DND-41 (cell line): ENCODE measurements at regions not wholly inside any gene's neighbourhood (a gene's known extent, or its start where the extent isn't known, plus 50 kb on each side); places are given as distances from the start of the nearest gene placed in this dataset.

Experiments
- ATAC-seq: fragments of 200-7000 bp; cut with Tn5 transposase; 3 replicates; pipeline ENCODE4 v1.9.1; 2021; ENCODE audit warnings: low read depth; ENCODE audit not compliant: insufficient read depth
- DNase-seq: peaks from one replicate; pipeline ENCODE4 v3.0.0-alpha.2; 2020
- H2AFZ ChIP-seq: 2 replicates; pipeline ENCODE4 v1.6.0; 2012; ENCODE audit warnings: low read depth, low read length
- H3K27ac ChIP-seq: 2 replicates; pipeline ENCODE4 v1.5.1; 2012; ENCODE audit warnings: low read length, inconsistent platforms
- H3K27me3 ChIP-seq: fragments of 200-600 bp; sonication (generic); 2 replicates; pipeline ENCODE4 v1.6.0; 2012; ENCODE audit warnings: low read length, mild to moderate bottlenecking, inconsistent platforms; ENCODE audit not compliant: insufficient read depth, poor library complexity
- H3K36me3 ChIP-seq: 2 replicates; pipeline ENCODE4 v1.5.1; 2012; ENCODE audit warnings: low read length, inconsistent platforms; ENCODE audit not compliant: insufficient read depth
- H3K4me1 ChIP-seq: 2 replicates; pipeline ENCODE4 v1.5.1; 2012; ENCODE audit warnings: mild to moderate bottlenecking, low read length; ENCODE audit not compliant: insufficient read depth
- H3K4me2 ChIP-seq: 2 replicates; pipeline ENCODE4 v1.6.0; 2012; ENCODE audit warnings: mild to moderate bottlenecking, moderate library complexity, low read length, inconsistent platforms; ENCODE audit not compliant: insufficient read depth
- H3K4me3 ChIP-seq, 2 experiments: fragments of 200-600 bp in 1 of 2; shearing (Covaris generic) in 1 of 2; 2 replicates each; pipeline ENCODE4 v1.5.1; 2012 to 2016; ENCODE audit warnings: inconsistent platforms in 2 of 2, low read length in 2 of 2, mild to moderate bottlenecking in 2 of 2, low read depth in 1 of 2, moderate library complexity in 1 of 2
- H3K79me2 ChIP-seq: 2 replicates; pipeline ENCODE4 v1.6.0; 2012; ENCODE audit warnings: low read length, inconsistent platforms; ENCODE audit not compliant: insufficient read depth
- H3K9ac ChIP-seq: 2 replicates; pipeline ENCODE4 v1.6.0; 2012; ENCODE audit warnings: low read depth, mild to moderate bottlenecking, inconsistent platforms, low read length, moderate library complexity
- H3K9me3 ChIP-seq: 2 replicates; pipeline ENCODE4 v1.5.1; 2012; ENCODE audit warnings: low read length, moderate library complexity, mild to moderate bottlenecking, inconsistent platforms; ENCODE audit not compliant: insufficient read depth, severe bottlenecking
- H4K20me1 ChIP-seq: 2 replicates; pipeline ENCODE4 v1.6.0; 2012; ENCODE audit warnings: low read length; ENCODE audit not compliant: insufficient read depth
- EZH2 ChIP-seq: IDR thresholded peaks from 3 replicates; pipeline ENCODE4 v1.6.1; 2012; ENCODE audit warnings: borderline replicate concordance, low read depth, mild to moderate bottlenecking, moderate library complexity, low read length, inconsistent platforms; ENCODE audit not compliant: severe bottlenecking
- TF ChIP-seq, protein P1 (sequence below): IDR thresholded peaks from 2 replicates; pipeline ENCODE4 v1.5.1; 2012; ENCODE audit warnings: borderline replicate concordance, low read length, moderate library complexity, mild to moderate bottlenecking; ENCODE audit not compliant: poor library complexity, severe bottlenecking; ENCODE audit errors: extremely low read depth

DNA sequence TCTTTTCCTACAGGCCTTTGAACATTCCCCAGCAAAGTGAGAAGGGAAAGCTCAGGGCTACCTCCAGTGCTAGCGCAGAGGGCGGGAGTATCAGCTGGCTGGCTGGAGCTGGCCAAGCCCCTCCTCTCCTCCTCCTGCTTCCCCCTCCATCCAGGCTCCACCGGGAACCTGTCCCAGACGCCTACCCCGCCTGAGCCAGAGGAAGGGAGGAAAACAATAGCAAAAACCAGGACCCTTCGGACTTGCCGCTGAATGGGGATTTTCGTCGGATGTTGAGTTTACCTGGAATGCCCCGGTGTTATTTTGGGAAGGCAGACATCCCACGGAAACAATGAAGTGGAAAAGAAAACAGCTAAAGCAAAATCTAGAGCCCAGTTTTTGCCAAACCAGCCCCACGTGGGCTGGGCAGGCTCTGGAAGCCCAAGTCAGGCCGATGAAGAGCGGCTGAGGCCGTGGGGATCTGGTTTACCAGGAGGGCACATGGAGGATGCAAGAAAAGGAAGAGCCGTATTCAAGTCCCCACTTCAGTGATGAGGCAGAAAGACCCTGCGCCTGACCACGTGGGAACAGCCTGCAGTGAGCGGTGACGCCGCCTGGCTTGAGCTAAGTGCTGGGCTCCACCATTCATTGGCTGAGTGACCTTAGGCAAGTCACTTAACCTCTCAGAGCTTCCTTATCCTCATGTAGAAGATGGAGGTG, 100.4 kb upstream of the LCLAT1 start:
- Histone ChIP-seq H3K9ac (no peak overlapping the region), H3K9me3 (no peaks in the 10 kb centered on the region), H3K4me1 (no peaks in the 10 kb centered on the region), H2AFZ (no peak overlapping the region), H3K4me3 (no peak overlapping the region), H4K20me1 (no peaks in the 10 kb centered on the region), H3K79me2 (no peaks in the 10 kb centered on the region), H3K4me2 (no peak overlapping the region), H3K36me3 (no peaks in the 10 kb centered on the region), H3K27ac (no peak overlapping the region), H3K27me3 (no peaks in the 10 kb centered on the region)
- ATAC-seq (no peak), DNase-seq (no peak)
- no peak for TF ChIP-seq EZH2
- TF ChIP-seq, protein P1, sequence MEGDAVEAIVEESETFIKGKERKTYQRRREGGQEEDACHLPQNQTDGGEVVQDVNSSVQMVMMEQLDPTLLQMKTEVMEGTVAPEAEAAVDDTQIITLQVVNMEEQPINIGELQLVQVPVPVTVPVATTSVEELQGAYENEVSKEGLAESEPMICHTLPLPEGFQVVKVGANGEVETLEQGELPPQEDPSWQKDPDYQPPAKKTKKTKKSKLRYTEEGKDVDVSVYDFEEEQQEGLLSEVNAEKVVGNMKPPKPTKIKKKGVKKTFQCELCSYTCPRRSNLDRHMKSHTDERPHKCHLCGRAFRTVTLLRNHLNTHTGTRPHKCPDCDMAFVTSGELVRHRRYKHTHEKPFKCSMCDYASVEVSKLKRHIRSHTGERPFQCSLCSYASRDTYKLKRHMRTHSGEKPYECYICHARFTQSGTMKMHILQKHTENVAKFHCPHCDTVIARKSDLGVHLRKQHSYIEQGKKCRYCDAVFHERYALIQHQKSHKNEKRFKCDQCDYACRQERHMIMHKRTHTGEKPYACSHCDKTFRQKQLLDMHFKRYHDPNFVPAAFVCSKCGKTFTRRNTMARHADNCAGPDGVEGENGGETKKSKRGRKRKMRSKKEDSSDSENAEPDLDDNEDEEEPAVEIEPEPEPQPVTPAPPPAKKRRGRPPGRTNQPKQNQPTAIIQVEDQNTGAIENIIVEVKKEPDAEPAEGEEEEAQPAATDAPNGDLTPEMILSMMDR = no peak

DNA sequence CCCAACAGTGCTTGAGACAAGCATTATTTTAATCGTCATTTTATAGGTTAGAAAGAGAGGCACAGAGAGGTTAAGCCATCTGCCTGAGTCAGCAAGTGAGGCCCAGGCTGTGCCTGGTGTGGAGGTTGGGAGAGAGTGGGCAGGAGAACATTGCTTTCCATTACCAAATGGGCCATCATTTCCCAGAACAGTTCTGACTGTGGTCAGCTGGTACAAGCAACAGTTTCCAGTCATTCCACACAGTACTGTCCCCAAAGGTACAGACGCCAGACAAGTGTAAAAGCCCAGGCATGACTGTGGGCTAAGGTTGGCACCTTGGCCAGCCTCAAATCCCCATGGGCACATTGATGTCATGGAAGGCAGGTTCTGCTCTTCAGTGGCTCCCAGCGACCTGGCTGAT, 98.2 kb upstream of the LCLAT1 start:
- Histone ChIP-seq H3K4me3 (no peak overlapping the region), H3K4me2 (no peak overlapping the region), H3K79me2 (no peaks in the 10 kb centered on the region), H3K9me3 (no peaks in the 10 kb centered on the region), H3K27ac (no peak overlapping the region), H3K27me3 (no peaks in the 10 kb centered on the region), H4K20me1 (no peaks in the 10 kb centered on the region), H2AFZ (no peak overlapping the region), H3K9ac (no peak overlapping the region), H3K36me3 (no peaks in the 10 kb centered on the region), H3K4me1 (no peaks in the 10 kb centered on the region)
- ATAC-seq (no peak), DNase-seq (no peak)
- no peak for TF ChIP-seq EZH2
- TF ChIP-seq, protein P1 = no peak

DNA sequence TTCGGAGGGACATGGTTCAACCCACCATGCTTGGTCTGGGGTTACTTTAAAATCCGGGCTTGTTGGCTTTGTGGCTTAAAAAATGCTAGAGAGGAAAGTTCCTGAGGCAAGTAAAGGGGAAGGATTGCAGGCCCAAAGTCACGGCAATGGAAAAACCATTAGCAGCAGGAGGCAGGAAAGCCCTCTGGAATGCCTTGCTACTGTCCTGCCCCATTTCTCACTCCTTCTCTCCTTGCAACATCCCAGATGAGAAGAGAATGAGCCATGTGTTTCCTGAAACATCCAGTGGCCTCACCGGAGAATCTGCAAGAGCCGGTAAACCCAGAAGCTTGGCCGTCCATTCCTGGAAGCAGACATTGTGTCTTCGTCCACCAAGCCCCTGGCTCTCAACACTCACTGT, 97.4 kb upstream of the LCLAT1 start:
- H3K9ac ChIP-seq = no peak overlapping the region
- no peaks in the 10 kb centered on the region for H3K4me1 ChIP-seq
- no peak for ATAC-seq

More for the DNA sequence above, 97.4 kb upstream of the LCLAT1 start:
- no peak overlapping the region for H3K4me2 ChIP-seq
- no peaks in the 10 kb centered on the region for H3K79me2 ChIP-seq
- TF ChIP-seq, protein P1 = no peak
- no peak for TF ChIP-seq EZH2
- no peaks in the 10 kb centered on the region for H3K36me3 ChIP-seq
- no peaks in the 10 kb centered on the region for H3K9me3 ChIP-seq
- H3K27me3 ChIP-seq = no peaks in the 10 kb centered on the region
- DNase-seq = no peak
- no peak overlapping the region for H2AFZ ChIP-seq
- no peak overlapping the region for H3K27ac ChIP-seq
- H3K4me3 ChIP-seq = no peak overlapping the region
- no peaks in the 10 kb centered on the region for H4K20me1 ChIP-seq
